GM18907 (cell line): ENCODE measurements at regions not wholly inside any gene's neighbourhood (a gene's known extent, or its start where the extent isn't known, plus 50 kb on each side); places are given as distances from the start of the nearest gene placed in this dataset.

Experiments used
- ATAC-seq: cut with Tn5 transposase; IDR thresholded peaks from one replicate; pipeline ENCODE4 v1.9.1; 2021; ENCODE audit warnings: mild to moderate bottlenecking, moderate library complexity; ENCODE audit not compliant: unreplicated experiment

GRCh38 chr4:12884846-12885796, 599.0 kb downstream of the RAB28 start:
- ATAC-seq, result no peak

GRCh38 chr4:12881945-12882584, 602.1 kb downstream of the RAB28 start:
- no peak for ATAC-seq

GRCh38 chr4:12880844-12881243, 603.3 kb downstream of the RAB28 start:
- ATAC-seq, result no peak

- ATAC-seq, result no peak
Measured at GRCh38 chr4:12879496-12879895, 604.6 kb downstream of the RAB28 start.

- no peak for ATAC-seq
Measured at GRCh38 chr4:12875640-12876243, 608.4 kb downstream of the RAB28 start.

GRCh38 chr4:12873351-12873750, 610.8 kb downstream of the RAB28 start:
- no peak for ATAC-seq

GRCh38 chr4:12861422-12861821, 622.7 kb downstream of the RAB28 start:
- no peak for ATAC-seq

- peak; percentile 69 for ATAC-seq
Measured at GRCh38 chr4:12852338-12853307, 631.5 kb downstream of the RAB28 start.

- no peak for ATAC-seq
Measured at GRCh38 chr4:12846368-12846767, 637.8 kb downstream of the RAB28 start.

- no peak for ATAC-seq
Measured at GRCh38 chr4:12844141-12844540, 640.0 kb downstream of the RAB28 start.

- no peak for ATAC-seq
Measured at GRCh38 chr4:12827966-12828365, 656.2 kb downstream of the RAB28 start.

GRCh38 chr4:12791536-12791935, 692.6 kb downstream of the RAB28 start:
- ATAC-seq, result no peak

GRCh38 chr4:12787261-12787660, 696.9 kb downstream of the RAB28 start:
- no peak for ATAC-seq

GRCh38 chr4:12778706-12779105, 705.4 kb downstream of the RAB28 start:
- no peak for ATAC-seq

GRCh38 chr4:12778191-12778590, 705.9 kb downstream of the RAB28 start:
- ATAC-seq, result no peak

- ATAC-seq, result no peak
Measured at GRCh38 chr4:12770351-12770750, 713.8 kb downstream of the RAB28 start.

- ATAC-seq, result no peak
Measured at GRCh38 chr4:12761694-12762093, 722.4 kb downstream of the RAB28 start.

GRCh38 chr4:12747154-12747553, 737.0 kb downstream of the RAB28 start:
- no peak for ATAC-seq

GRCh38 chr4:12746221-12746620, 737.9 kb downstream of the RAB28 start:
- no peak for ATAC-seq

GRCh38 chr4:12734586-12734985, 749.6 kb downstream of the RAB28 start:
- no peak for ATAC-seq

- ATAC-seq, result no peak
Measured at GRCh38 chr4:12729384-12729783, 754.8 kb downstream of the RAB28 start.
